Neural progenitor cell (in vitro differentiated cells): ENCODE measurements at regions not wholly inside any gene's neighbourhood (a gene's known extent, or its start where the extent isn't known, plus 50 kb on each side); places are given as distances from the start of the nearest gene placed in this dataset.

Source experiments
- DNase-seq: peaks from one replicate; pipeline ENCODE4 v3.0.0-alpha.2; 2016; ENCODE audit warnings: low spot score
- H2AFZ ChIP-seq: fragments of 200-600 bp; sonication (generic); replicated peaks from 2 replicates; pipeline ENCODE4 v1.6.1; 2016; ENCODE audit warnings: antibody characterized with exemption
- H3F3A ChIP-seq: fragments of 200-600 bp; sonication (generic); 2 replicates; pipeline ENCODE4 v1.6.1; 2016; ENCODE audit warnings: antibody characterized with exemption, low read depth
- H3K27ac ChIP-seq: fragments of 200-600 bp; sonication (generic); 2 replicates; pipeline ENCODE4 v1.5.1; 2016; ENCODE audit warnings: mild to moderate bottlenecking
- H3K27me3 ChIP-seq: fragments of 200-600 bp; sonication (generic); 2 replicates; pipeline ENCODE4 v1.6.1; 2016; ENCODE audit warnings: mild to moderate bottlenecking, moderate library complexity
- H3K36me3 ChIP-seq: fragments of 200-600 bp; sonication (generic); 2 replicates; pipeline ENCODE4 v1.5.1; 2016
- H3K4me1 ChIP-seq: fragments of 200-600 bp; sonication (generic); 2 replicates; pipeline ENCODE4 v1.6.1; 2016; ENCODE audit warnings: mixed run types
- H3K4me2 ChIP-seq: fragments of 200-600 bp; sonication (generic); 2 replicates; pipeline ENCODE4 v1.6.1; 2016
- H3K4me3 ChIP-seq: fragments of 200-600 bp; sonication (generic); 2 replicates; pipeline ENCODE4 v1.5.1; 2016
- H3K79me2 ChIP-seq: fragments of 200-600 bp; sonication (generic); 2 replicates; pipeline ENCODE4 v1.6.1; 2016; ENCODE audit warnings: low read depth
- H3K9ac ChIP-seq: fragments of 200-600 bp; sonication (generic); 2 replicates; pipeline ENCODE4 v1.6.1; 2016
- H3K9me3 ChIP-seq: fragments of 200-600 bp; sonication (generic); 2 replicates; pipeline ENCODE4 v1.5.1; 2016; ENCODE audit warnings: low read depth
- H4K20me1 ChIP-seq: fragments of 200-600 bp; sonication (generic); 2 replicates; pipeline ENCODE4 v1.6.1; 2016; ENCODE audit warnings: low read depth
- H3K27ac Mint-ChIP-seq: 3 replicates; pipeline ENCODE4 v1.8.0; 2021; ENCODE audit warnings: mixed read lengths
- H3K27me3 Mint-ChIP-seq: 2 replicates; pipeline ENCODE4 v1.8.0; 2022; ENCODE audit warnings: low read depth, mild to moderate bottlenecking, inconsistent platforms, moderate library complexity, mixed read lengths; ENCODE audit not compliant: insufficient read depth
- H3K36me3 Mint-ChIP-seq: 3 replicates; pipeline ENCODE4 v1.8.0; 2021; ENCODE audit warnings: mixed read lengths
- H3K4me1 Mint-ChIP-seq: 3 replicates; pipeline ENCODE4 v1.8.0; 2021; ENCODE audit warnings: mixed read lengths
- H3K4me3 Mint-ChIP-seq: 3 replicates; pipeline ENCODE4 v1.8.0; 2021; ENCODE audit warnings: mild to moderate bottlenecking, moderate library complexity, mixed read lengths
- H3K9me3 Mint-ChIP-seq: 3 replicates; pipeline ENCODE4 v1.8.0; 2020; ENCODE audit warnings: mixed read lengths
- CTCF ChIP-seq: fragments of 200-600 bp; sonication (generic); IDR thresholded peaks from 2 replicates; pipeline ENCODE4 v1.5.1; 2017; ENCODE audit warnings: antibody characterized with exemption, mild to moderate bottlenecking
- EZH2 ChIP-seq: fragments of 200-600 bp; sonication (generic); IDR thresholded peaks from 2 replicates; pipeline ENCODE4 v1.6.1; 2017; ENCODE audit warnings: antibody characterized with exemption, mild to moderate bottlenecking, moderate library complexity
- EZH2phosphoT487 ChIP-seq: fragments of 200-600 bp; sonication (generic); IDR thresholded peaks from 2 replicates; pipeline ENCODE4 v1.6.1; 2017; ENCODE audit warnings: antibody characterized with exemption

- H3K27me3 ChIP-seq = no peaks in the 10 kb centered on the region
- H3K36me3 Mint-ChIP-seq = peaks cover 17% of the 10 kb centered on the region
- no peaks in the 10 kb centered on the region for H3K4me1 ChIP-seq
- TF ChIP-seq EZH2 = no peak
- TF ChIP-seq CTCF = no peak
- no peak for TF ChIP-seq EZH2phosphoT487
- H3K27ac Mint-ChIP-seq = no peak overlapping the region
- DNase-seq = no peak
- H3K4me3 ChIP-seq = no peak overlapping the region
- no peak overlapping the region for H3K4me3 Mint-ChIP-seq
- no peaks in the 10 kb centered on the region for H3K36me3 ChIP-seq
- no peak overlapping the region for H3K27ac ChIP-seq
- no peak overlapping the region for H3K9ac ChIP-seq
- peaks cover 7% of the 10 kb centered on the region for H3K79me2 ChIP-seq
- peaks cover 4% of the 10 kb centered on the region for H3K9me3 Mint-ChIP-seq
- no peaks in the 10 kb centered on the region for H3F3A ChIP-seq
- no peaks in the 10 kb centered on the region for H3K9me3 ChIP-seq
- no peaks in the 10 kb centered on the region for H3K4me1 Mint-ChIP-seq
- peaks cover 3% of the 10 kb centered on the region for H4K20me1 ChIP-seq
- H3K4me2 ChIP-seq = no peak overlapping the region
- H2AFZ ChIP-seq = no peak overlapping the region
- H3K27me3 Mint-ChIP-seq = peaks cover 2% of the 10 kb centered on the region
Observed at GRCh38 chr2:134185639-134186038, 68.2 kb upstream of the MGAT5 start.

GRCh38 chr2:134189009-134189720 lies 64.7 kb upstream of the MGAT5 start:
- H3K4me3 ChIP-seq = no peak overlapping the region
- peaks cover 18% of the 10 kb centered on the region for H3K36me3 Mint-ChIP-seq
- H3K27me3 ChIP-seq = no peaks in the 10 kb centered on the region
- H3K36me3 ChIP-seq = no peaks in the 10 kb centered on the region
- peaks cover 3% of the 10 kb centered on the region for H4K20me1 ChIP-seq
- peaks cover 13% of the 10 kb centered on the region for H3K9me3 Mint-ChIP-seq
- no peak overlapping the region for H3K27ac Mint-ChIP-seq
- H3K9ac ChIP-seq = no peak overlapping the region
- H3K4me3 Mint-ChIP-seq = no peak overlapping the region
- peaks cover 2% of the 10 kb centered on the region for H3K27me3 Mint-ChIP-seq
- H3F3A ChIP-seq = no peaks in the 10 kb centered on the region
- H3K4me1 Mint-ChIP-seq = peaks cover 3% of the 10 kb centered on the region
- H3K27ac ChIP-seq = no peak overlapping the region
- H3K4me1 ChIP-seq = no peaks in the 10 kb centered on the region
- peaks cover 11% of the 10 kb centered on the region for H3K79me2 ChIP-seq
- DNase-seq = no peak
- no peak overlapping the region for H3K4me2 ChIP-seq
- TF ChIP-seq EZH2phosphoT487 (no peak), EZH2 (no peak), CTCF (no peak)
- no peaks in the 10 kb centered on the region for H3K9me3 ChIP-seq
- H2AFZ ChIP-seq = no peak overlapping the region

- Histone ChIP-seq H3K79me2 (peaks cover 11% of the 10 kb centered on the region), H3K27me3 (no peaks in the 10 kb centered on the region), H3K4me3 (no peak overlapping the region), H3K9me3 (no peaks in the 10 kb centered on the region), H3K9ac (no peak overlapping the region), H2AFZ (no peak overlapping the region), H3F3A (no peaks in the 10 kb centered on the region), H3K27ac (no peak overlapping the region), H3K4me2 (no peak overlapping the region), H4K20me1 (peaks cover 3% of the 10 kb centered on the region), H3K4me1 (no peaks in the 10 kb centered on the region), H3K36me3 (no peaks in the 10 kb centered on the region)
- H3K36me3 Mint-ChIP-seq = peaks cover 18% of the 10 kb centered on the region
- H3K27me3 Mint-ChIP-seq = peaks cover 2% of the 10 kb centered on the region
- TF ChIP-seq CTCF = no peak
- TF ChIP-seq EZH2 = no peak
- TF ChIP-seq EZH2phosphoT487 = no peak
- no peak for DNase-seq
- peaks cover 13% of the 10 kb centered on the region for H3K9me3 Mint-ChIP-seq
- H3K27ac Mint-ChIP-seq = no peak overlapping the region
- H3K4me3 Mint-ChIP-seq = no peak overlapping the region
- peaks cover 3% of the 10 kb centered on the region for H3K4me1 Mint-ChIP-seq
Observed at GRCh38 chr2:134190062-134190806, 63.6 kb upstream of the MGAT5 start.
